ENCODE measurements at regions not wholly inside any gene's neighbourhood (a gene's known extent, or its start where the extent isn't known, plus 50 kb on each side); places are given as distances from the start of the nearest gene placed in this dataset.
"Not testable (repeated sequence)": the region's sequence is repeated elsewhere in the genome, so short reads cannot be mapped to it uniquely, and the experiment has no call there.

DNA sequence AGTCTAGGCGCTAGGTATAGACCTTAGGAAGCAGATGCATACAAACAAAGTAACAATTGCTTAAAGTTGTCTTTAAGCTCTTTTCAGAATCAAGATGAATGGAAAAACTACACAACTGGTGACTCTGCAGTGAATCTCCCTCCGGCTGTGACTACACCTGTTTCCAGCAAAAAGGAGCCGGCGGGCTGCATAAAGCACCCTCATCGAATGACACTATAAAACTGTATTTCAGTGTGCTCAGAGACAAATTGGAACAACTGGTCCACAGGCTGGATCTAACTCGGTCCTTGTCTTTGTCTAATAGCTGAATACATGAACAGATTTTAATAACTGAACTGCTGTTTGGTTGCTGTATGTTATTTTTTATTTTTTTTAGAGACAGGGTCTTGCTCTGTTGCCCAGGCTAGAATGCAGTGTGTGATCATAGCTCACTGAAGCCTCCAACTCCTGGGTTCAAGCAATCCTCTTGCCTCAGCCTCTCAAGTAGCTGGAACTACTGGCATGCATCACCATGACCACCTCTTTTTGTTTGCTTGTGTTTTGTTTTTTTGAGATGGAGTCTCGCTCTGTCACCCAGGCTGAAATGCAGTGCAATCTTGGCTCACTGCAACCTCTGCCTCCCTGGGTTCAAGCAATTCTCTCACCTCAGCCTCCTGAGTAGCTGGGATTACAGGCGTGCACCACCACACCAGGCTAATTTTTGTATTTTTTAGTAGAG lies 64.2 kb upstream of the SVIL start:
- peaks cover 6% of the 10 kb centered on the region for H3K4me1 ChIP-seq (ENCODE audit: control insufficient read depth, insufficient read depth, low read length)

DNA sequence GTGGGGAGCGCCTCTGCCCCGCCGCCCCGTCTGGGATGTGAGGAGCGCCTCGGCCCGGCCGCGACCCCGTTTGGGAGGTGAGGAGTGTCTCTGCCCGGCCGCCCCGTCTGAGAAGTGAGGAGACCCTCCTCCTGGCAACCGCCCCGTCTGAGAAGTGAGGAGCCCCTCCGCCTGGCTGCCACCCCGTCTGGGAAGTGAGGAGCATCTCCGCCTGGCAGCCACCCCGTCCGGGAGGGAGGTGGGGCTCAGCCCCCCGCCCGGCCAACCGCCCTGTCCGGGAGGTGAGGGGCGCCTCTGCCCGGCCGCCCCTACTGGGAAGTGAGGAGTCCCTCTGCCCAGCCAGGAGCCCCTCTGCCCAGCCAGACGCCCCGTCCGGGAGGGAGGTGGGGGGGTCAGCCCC lies 61.8 kb upstream of the SVIL start:
- not testable (repeated sequence) for H3K36me3 ChIP-seq (ENCODE audit: control insufficient read depth, insufficient read depth, low read length); H3K9me3 ChIP-seq (ENCODE audit: control insufficient read depth, insufficient read depth, low read length); H3K27ac ChIP-seq (ENCODE audit: low read depth, low read length); H3K9ac ChIP-seq (ENCODE audit: low read depth, low read length); H3K27me3 ChIP-seq (ENCODE audit: control insufficient read depth, insufficient read depth, low read length); H3K4me3 ChIP-seq (ENCODE audit: low read depth, low read length)
- peaks cover 19% of the 10 kb centered on the region for H3K4me1 ChIP-seq (ENCODE audit: control insufficient read depth, insufficient read depth, low read length)

More for the DNA sequence above, 64.2 kb upstream of the SVIL start:
- Histone ChIP-seq H3K4me3 (ENCODE audit: low read depth, low read length) (no peak overlapping the region), H3K9me3 (ENCODE audit: control insufficient read depth, insufficient read depth, low read length) (no peaks in the 10 kb centered on the region), H3K27me3 (ENCODE audit: control insufficient read depth, insufficient read depth, low read length) (no peaks in the 10 kb centered on the region), H3K36me3 (ENCODE audit: control insufficient read depth, insufficient read depth, low read length) (no peaks in the 10 kb centered on the region), H3K27ac (ENCODE audit: low read depth, low read length) (no peak overlapping the region), H3K9ac (ENCODE audit: low read depth, low read length) (no peak overlapping the region)

- H3K36me3 ChIP-seq (ENCODE audit: control insufficient read depth, insufficient read depth, low read length) = no peaks in the 10 kb centered on the region
- peaks cover 22% of the 10 kb centered on the region for H3K4me1 ChIP-seq (ENCODE audit: control insufficient read depth, insufficient read depth, low read length)
- H3K9me3 ChIP-seq (ENCODE audit: control insufficient read depth, insufficient read depth, low read length) = no peaks in the 10 kb centered on the region
- no peaks in the 10 kb centered on the region for H3K27me3 ChIP-seq (ENCODE audit: control insufficient read depth, insufficient read depth, low read length)
- H3K27ac ChIP-seq (ENCODE audit: low read depth, low read length) = no peak overlapping the region
- no peak overlapping the region for H3K4me3 ChIP-seq (ENCODE audit: low read depth, low read length)
- no peak overlapping the region for H3K9ac ChIP-seq (ENCODE audit: low read depth, low read length)
These were observed 59.4 kb upstream of the SVIL start for GRCh38 chr10:29694121-29694520.

GRCh38 chr10:29692121-29692539 lies 57.4 kb upstream of the SVIL start:
- Histone ChIP-seq H3K27ac (ENCODE audit: low read depth, low read length) (peak overlapping the region; percentile 85), H3K36me3 (ENCODE audit: control insufficient read depth, insufficient read depth, low read length) (no peaks in the 10 kb centered on the region), H3K9me3 (ENCODE audit: control insufficient read depth, insufficient read depth, low read length) (no peaks in the 10 kb centered on the region), H3K9ac (ENCODE audit: low read depth, low read length) (peak overlapping the region; percentile 57; the same call in 1 of the 2 replicates), H3K4me3 (ENCODE audit: low read depth, low read length) (peak overlapping the region; percentile 26; the same call in 1 of the 2 replicates), H3K27me3 (ENCODE audit: control insufficient read depth, insufficient read depth, low read length) (no peaks in the 10 kb centered on the region), H3K4me1 (ENCODE audit: control insufficient read depth, insufficient read depth, low read length) (peaks cover 42% of the 10 kb centered on the region)

DNA sequence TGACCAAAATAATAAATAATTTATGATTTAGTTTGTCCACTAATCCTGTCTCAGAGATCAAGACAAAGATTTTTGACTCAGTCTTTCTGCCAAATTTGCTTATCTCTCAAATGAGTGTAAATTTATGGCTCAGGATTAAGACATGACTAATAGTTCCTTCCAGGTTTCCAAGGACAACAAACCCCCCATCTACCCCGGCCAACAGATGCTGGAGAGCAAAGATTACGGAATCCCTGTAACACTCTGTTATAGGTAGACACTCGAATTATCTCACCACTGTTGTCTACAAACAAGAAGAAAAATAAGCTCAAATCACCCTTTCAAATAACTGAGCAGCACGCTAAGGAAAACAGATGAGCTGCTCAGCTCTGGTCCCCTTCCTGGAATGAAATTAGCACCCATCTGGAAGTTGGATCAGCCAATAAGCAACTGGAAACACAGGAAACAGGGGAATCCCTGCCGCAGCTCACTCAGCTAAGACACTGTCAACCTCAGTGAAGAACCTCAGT lies 56.8 kb upstream of the SVIL start:
- H3K27ac ChIP-seq (ENCODE audit: low read depth, low read length) = peak overlapping the region; percentile 85
- peak overlapping the region; percentile 57; the same call in 1 of the 2 replicates for H3K9ac ChIP-seq (ENCODE audit: low read depth, low read length)
- H3K4me3 ChIP-seq (ENCODE audit: low read depth, low read length) = peak overlapping the region; percentile 26; the same call in 1 of the 2 replicates
- H3K27me3 ChIP-seq (ENCODE audit: control insufficient read depth, insufficient read depth, low read length) = no peaks in the 10 kb centered on the region
- H3K4me1 ChIP-seq (ENCODE audit: control insufficient read depth, insufficient read depth, low read length) = peaks cover 47% of the 10 kb centered on the region
- no peaks in the 10 kb centered on the region for H3K9me3 ChIP-seq (ENCODE audit: control insufficient read depth, insufficient read depth, low read length)
- no peaks in the 10 kb centered on the region for H3K36me3 ChIP-seq (ENCODE audit: control insufficient read depth, insufficient read depth, low read length)

GRCh38 chr10:29689001-29689400 lies 54.2 kb upstream of the SVIL start:
- Histone ChIP-seq H3K27me3 (ENCODE audit: control insufficient read depth, insufficient read depth, low read length) (no peaks in the 10 kb centered on the region), H3K4me1 (ENCODE audit: control insufficient read depth, insufficient read depth, low read length) (peaks cover 58% of the 10 kb centered on the region), H3K4me3 (ENCODE audit: low read depth, low read length) (no peak overlapping the region), H3K9ac (ENCODE audit: low read depth, low read length) (no peak overlapping the region), H3K9me3 (ENCODE audit: control insufficient read depth, insufficient read depth, low read length) (no peaks in the 10 kb centered on the region), H3K36me3 (ENCODE audit: control insufficient read depth, insufficient read depth, low read length) (no peaks in the 10 kb centered on the region), H3K27ac (ENCODE audit: low read depth, low read length) (peak overlapping the region; percentile 93)

GRCh38 chr10:29688230-29688661 lies 53.5 kb upstream of the SVIL start:
- H3K9me3 ChIP-seq (ENCODE audit: control insufficient read depth, insufficient read depth, low read length) = no peaks in the 10 kb centered on the region
- H3K9ac ChIP-seq (ENCODE audit: low read depth, low read length) = 0 out of 2 replicates have a peak overlapping the region, but pooled peaks have one; percentile 34
- no peaks in the 10 kb centered on the region for H3K36me3 ChIP-seq (ENCODE audit: control insufficient read depth, insufficient read depth, low read length)
- H3K4me1 ChIP-seq (ENCODE audit: control insufficient read depth, insufficient read depth, low read length) = peaks cover 54% of the 10 kb centered on the region
- no peaks in the 10 kb centered on the region for H3K27me3 ChIP-seq (ENCODE audit: control insufficient read depth, insufficient read depth, low read length)
- H3K27ac ChIP-seq (ENCODE audit: low read depth, low read length) = peak overlapping the region; percentile 93
- no peak overlapping the region for H3K4me3 ChIP-seq (ENCODE audit: low read depth, low read length)

DNA sequence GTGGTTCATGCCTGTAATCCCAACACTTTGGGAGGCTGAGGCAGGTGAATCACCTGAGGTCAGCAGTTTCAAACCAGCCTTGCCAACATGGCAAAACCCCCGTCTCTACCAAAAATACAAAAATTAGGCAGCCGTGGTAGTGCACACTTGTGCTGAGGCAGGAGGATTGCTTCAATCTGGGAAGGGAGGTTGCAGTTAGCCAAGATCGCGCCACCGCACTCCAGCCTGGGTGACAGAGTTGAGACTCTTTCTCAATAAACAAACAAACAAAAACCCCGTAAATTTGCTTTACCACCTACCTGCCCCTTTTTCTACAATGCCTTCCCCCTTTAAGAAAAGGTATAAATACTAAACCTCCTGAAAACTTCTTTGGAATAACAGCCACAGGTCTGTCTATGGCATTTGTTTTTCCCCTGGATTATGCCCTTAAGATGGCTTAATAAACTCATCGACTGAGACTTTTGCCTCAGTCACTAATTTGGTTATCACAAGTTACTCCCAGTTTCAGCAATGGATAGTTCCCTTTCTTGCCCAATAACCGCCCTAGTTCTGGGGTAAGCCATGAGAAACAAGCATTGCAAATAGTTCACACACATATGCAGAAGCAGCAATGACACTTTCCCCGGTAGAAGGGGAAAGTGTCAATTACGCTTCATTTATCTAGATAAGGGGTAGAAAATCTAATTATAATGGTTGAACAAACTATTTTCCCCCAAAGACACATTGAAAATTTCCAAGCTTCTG lies 52.8 kb upstream of the SVIL start:
- Histone ChIP-seq H3K27me3 (ENCODE audit: control insufficient read depth, insufficient read depth, low read length) (no peaks in the 10 kb centered on the region), H3K4me1 (ENCODE audit: control insufficient read depth, insufficient read depth, low read length) (peaks cover 48% of the 10 kb centered on the region), H3K9ac (ENCODE audit: low read depth, low read length) (no peak overlapping the region), H3K9me3 (ENCODE audit: control insufficient read depth, insufficient read depth, low read length) (no peaks in the 10 kb centered on the region), H3K36me3 (ENCODE audit: control insufficient read depth, insufficient read depth, low read length) (no peaks in the 10 kb centered on the region), H3K27ac (ENCODE audit: low read depth, low read length) (peak overlapping the region; percentile 93), H3K4me3 (ENCODE audit: low read depth, low read length) (no peak overlapping the region)

DNA sequence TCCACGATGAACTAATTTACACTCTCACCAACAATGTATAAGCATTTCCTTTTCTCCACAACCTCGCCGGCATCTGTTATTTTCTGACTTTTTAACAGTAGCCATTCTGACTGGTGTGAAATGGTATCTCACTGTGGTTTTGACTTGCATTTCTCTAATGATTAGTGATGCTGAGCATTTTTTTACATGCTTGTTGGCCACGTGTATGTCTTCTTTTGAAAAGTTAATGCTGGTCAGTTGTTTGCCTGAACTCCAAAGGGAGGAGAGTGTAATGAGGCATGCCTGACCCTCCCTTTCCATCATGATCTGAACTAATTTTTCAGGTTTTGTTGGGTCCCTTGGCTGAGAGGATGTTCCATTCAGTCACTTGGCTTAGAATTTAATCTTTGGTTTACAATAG lies 50.7 kb upstream of the SVIL start:
- Histone ChIP-seq H3K27ac (ENCODE audit: low read depth, low read length) (no peak overlapping the region), H3K9me3 (ENCODE audit: control insufficient read depth, insufficient read depth, low read length) (no peaks in the 10 kb centered on the region), H3K4me3 (ENCODE audit: low read depth, low read length) (no peak overlapping the region), H3K9ac (ENCODE audit: low read depth, low read length) (no peak overlapping the region), H3K36me3 (ENCODE audit: control insufficient read depth, insufficient read depth, low read length) (no peaks in the 10 kb centered on the region), H3K27me3 (ENCODE audit: control insufficient read depth, insufficient read depth, low read length) (no peaks in the 10 kb centered on the region), H3K4me1 (ENCODE audit: control insufficient read depth, insufficient read depth, low read length) (peaks cover 37% of the 10 kb centered on the region)
